GM13977 (cell line): ENCODE measurements at regions not wholly inside any gene's neighbourhood (a gene's known extent, or its start where the extent isn't known, plus 50 kb on each side); places are given as distances from the start of the nearest gene placed in this dataset.

Source experiments
- DNase-seq: peaks from one replicate; pipeline ENCODE4 v3.0.0; 2012; ENCODE audit warnings: low spot score
- in situ Hi-C: fragments of 300-500 bp; cut with MboI; formaldehyde crosslinking; loops from one replicate; pipeline ENCODE4 v1.12.0; 2022; ENCODE audit warnings: low sequenced_read_pairs, low pct_unique_long_range_greater_than_20kb, mixed read lengths, inconsistent platforms; ENCODE audit not compliant: unreplicated experiment
- TF ChIP-seq, protein P1 (sequence below): IDR thresholded peaks from 2 replicates; pipeline ENCODE4 v1.5.1; 2012; ENCODE audit warnings: mild to moderate bottlenecking, control low read depth; ENCODE audit not compliant: insufficient read depth; ENCODE audit errors: extremely low read depth, missing control alignments

DNA sequence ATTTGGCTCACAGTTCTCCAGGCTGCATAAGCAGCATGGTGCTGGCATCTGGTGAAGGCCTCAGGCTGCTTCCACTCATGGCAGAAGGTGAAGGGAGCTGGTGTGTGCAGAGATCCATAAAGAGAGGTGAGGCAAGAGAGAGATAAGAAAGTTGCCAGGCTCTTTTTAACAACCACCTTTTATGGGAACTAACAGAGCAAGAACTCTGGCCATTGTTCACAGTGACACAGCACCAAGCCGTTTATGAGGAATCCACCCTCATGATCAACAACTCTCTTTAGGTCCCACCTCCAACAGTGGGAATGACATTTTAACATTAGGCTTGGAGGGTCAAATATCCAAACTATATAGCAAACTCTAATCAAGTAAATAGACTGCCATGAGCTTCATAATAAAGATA lies 557.2 kb upstream of the SUCLG2 start:
- DNase-seq = no peak
- in situ Hi-C loops = no loop called here
- TF ChIP-seq, protein P1, sequence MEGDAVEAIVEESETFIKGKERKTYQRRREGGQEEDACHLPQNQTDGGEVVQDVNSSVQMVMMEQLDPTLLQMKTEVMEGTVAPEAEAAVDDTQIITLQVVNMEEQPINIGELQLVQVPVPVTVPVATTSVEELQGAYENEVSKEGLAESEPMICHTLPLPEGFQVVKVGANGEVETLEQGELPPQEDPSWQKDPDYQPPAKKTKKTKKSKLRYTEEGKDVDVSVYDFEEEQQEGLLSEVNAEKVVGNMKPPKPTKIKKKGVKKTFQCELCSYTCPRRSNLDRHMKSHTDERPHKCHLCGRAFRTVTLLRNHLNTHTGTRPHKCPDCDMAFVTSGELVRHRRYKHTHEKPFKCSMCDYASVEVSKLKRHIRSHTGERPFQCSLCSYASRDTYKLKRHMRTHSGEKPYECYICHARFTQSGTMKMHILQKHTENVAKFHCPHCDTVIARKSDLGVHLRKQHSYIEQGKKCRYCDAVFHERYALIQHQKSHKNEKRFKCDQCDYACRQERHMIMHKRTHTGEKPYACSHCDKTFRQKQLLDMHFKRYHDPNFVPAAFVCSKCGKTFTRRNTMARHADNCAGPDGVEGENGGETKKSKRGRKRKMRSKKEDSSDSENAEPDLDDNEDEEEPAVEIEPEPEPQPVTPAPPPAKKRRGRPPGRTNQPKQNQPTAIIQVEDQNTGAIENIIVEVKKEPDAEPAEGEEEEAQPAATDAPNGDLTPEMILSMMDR = no peak

DNA sequence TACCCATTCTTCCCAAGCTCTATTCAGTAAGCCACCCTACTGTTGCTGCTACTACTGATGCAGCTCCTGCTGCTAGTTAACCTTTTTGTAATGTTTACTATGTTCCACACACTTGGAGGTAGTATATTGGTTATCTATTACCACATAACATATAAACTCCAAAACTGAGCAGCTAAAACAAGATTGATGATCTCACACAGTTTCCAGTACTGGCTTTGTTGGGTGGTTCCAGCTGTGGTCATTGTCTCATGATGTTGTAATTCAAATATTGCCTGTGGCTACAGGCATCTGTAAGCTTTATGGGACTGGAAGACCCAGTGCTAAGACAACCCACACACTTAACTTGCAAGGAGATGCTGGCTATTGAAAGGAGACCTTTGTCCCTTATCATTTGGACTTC lies 556.2 kb upstream of the SUCLG2 start:
- TF ChIP-seq, protein P1 = no peak
- in situ Hi-C loops = no loop called here
- no peak for DNase-seq

DNA sequence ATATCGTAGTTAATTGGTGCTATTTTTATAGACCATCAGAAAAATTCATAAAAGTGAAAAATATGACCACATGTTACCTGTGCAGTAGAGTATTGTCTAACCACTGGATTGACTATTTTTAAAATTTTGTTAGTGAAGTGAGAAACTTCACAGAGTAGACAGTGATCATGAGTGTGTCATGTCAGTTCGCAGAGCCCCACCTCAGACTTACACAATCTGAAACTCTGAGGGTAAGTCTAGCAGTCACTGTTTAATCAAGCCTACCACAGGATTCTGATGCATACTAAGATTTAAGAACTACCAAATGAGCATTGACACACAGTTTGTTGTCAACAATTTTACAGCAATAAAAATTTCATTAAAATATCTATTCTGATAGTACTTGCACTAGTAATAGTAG lies 552.9 kb upstream of the SUCLG2 start:
- TF ChIP-seq, protein P1 = no peak
- no peak for DNase-seq
- in situ Hi-C loops = no loop called here

DNA sequence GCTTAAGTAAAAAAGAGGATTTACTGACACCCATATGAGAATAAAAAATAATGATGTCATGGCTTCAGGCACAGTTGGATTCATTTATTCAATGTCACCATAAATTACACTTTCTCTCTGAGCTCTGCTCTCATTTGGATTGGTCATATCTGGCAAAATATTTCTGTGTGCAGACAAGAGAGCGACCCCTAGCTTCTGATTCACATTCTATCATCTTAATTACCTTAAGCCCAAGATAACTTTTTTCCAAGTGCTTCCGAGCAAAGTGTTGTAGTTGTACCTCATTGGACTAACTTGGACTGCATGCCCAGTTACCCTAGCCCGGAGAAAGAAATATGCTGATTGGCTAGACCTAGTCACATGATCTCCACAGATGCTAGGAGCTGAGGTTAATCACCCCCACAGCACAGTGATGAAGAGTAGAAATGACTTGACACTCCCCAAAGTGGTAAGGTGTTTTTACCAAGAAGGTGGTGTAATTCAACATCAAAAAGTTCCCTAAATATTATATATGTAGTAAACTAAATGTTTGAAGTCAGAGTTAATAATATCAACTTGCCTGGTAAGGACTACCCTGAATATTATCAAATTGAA lies 552.2 kb upstream of the SUCLG2 start:
- in situ Hi-C loops = no loop called here
- no peak for DNase-seq
- TF ChIP-seq, protein P1 = peak; percentile 12

DNA sequence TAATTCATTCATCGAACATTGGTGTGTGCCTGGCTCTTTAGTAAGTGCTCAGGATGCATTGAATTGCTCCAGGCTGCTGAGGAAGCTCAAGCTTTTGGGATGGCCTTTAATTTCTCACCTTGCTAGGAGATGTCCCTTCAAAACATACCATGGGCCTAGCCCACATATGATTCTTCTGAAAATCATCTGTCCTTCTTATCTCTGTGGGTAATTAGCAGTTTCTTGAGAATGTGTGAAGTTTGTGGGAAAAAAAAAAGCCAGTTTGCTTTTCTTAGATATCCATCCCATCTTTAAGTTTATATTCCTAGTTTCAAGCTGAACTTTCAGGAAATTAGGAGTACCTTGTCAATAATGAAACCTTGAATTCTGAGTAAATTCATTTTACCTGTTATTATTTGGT lies 532.3 kb upstream of the SUCLG2 start:
- TF ChIP-seq, protein P1 = no peak
- in situ Hi-C loops = no loop called here

DNA sequence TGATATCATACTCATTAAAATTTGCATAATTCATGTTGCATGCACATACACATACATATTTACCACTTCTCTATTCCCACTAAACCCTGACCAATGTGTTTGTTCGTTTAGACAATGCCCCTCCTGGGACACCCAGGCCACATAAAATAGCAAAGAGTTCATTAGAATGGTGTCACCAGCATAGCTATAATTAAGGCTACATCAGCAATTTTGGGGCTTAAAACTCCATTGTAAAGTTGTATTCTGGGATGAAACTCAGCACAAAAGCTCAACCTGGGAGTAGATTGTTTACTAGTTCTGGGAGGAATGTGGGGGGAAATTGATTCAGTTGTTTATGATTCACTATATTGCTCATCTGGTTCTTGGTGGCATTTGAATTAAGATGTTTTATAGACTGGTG lies 522.2 kb upstream of the SUCLG2 start:
- TF ChIP-seq, protein P1 = no peak
- in situ Hi-C loops = no loop called here
- DNase-seq = no peak

More for the DNA sequence above, 532.3 kb upstream of the SUCLG2 start:
- no peak for DNase-seq
